Stimulated activated CD4-positive, alpha-beta T cell treated with anti-CD3 and anti-CD28 coated beads, Interleukin-2, amount 100 ng/mL, for 24 hours (primary cell): ENCODE measurements at regions not wholly inside any gene's neighbourhood (a gene's known extent, or its start where the extent isn't known, plus 50 kb on each side); places are given as distances from the start of the nearest gene placed in this dataset.
"Not testable (repeated sequence)": the region's sequence is repeated elsewhere in the genome, so short reads cannot be mapped to it uniquely, and the experiment has no call there.

Experiments
- DNase-seq, 2 donors: peaks; one replicate each; pipeline ENCODE4 v3.0.0-alpha.2; 2020

GRCh38 chr13:34731486-34731885 lies 210.6 kb upstream of the NBEA start:
- DNase-seq, result no peak

- DNase-seq, result no peak
Observed at GRCh38 chr13:34733721-34734120, 208.3 kb upstream of the NBEA start.

- DNase-seq, result no peak
Observed at GRCh38 chr13:34734932-34735331, 207.1 kb upstream of the NBEA start.

- no peak for DNase-seq
Observed at GRCh38 chr13:34738254-34738992, 203.6 kb upstream of the NBEA start.

GRCh38 chr13:34747056-34747455 lies 195.0 kb upstream of the NBEA start:
- not testable (repeated sequence) for DNase-seq

GRCh38 chr13:34747507-34747906 lies 194.6 kb upstream of the NBEA start:
- no peak for DNase-seq

- DNase-seq, result no peak
Observed at GRCh38 chr13:34748073-34748472, 194.0 kb upstream of the NBEA start.

GRCh38 chr13:34748596-34748995 lies 193.5 kb upstream of the NBEA start:
- DNase-seq, result no peak

- DNase-seq, result no peak
Observed at GRCh38 chr13:34749046-34749445, 193.0 kb upstream of the NBEA start.

- no peak for DNase-seq
Observed at GRCh38 chr13:34750078-34750931, 191.8 kb upstream of the NBEA start.

GRCh38 chr13:34751044-34751443 lies 191.0 kb upstream of the NBEA start:
- no peak for DNase-seq

- DNase-seq, result no peak
Observed at GRCh38 chr13:34751492-34751891, 190.6 kb upstream of the NBEA start.

- no peak for DNase-seq
Observed at GRCh38 chr13:34752283-34752960, 189.6 kb upstream of the NBEA start.

- no peak for DNase-seq
Observed at GRCh38 chr13:34756136-34756535, 185.9 kb upstream of the NBEA start.

GRCh38 chr13:34756572-34756971 lies 185.5 kb upstream of the NBEA start:
- DNase-seq, result no peak

GRCh38 chr13:34757441-34757840 lies 184.6 kb upstream of the NBEA start:
- DNase-seq, result no peak

GRCh38 chr13:34758628-34759027 lies 183.4 kb upstream of the NBEA start:
- DNase-seq, result no peak

- no peak for DNase-seq
Observed at GRCh38 chr13:34762312-34762711, 179.8 kb upstream of the NBEA start.

GRCh38 chr13:34764246-34764645 lies 177.8 kb upstream of the NBEA start:
- DNase-seq, result no peak

- DNase-seq, result no peak
Observed at GRCh38 chr13:34765446-34766180, 176.5 kb upstream of the NBEA start.

GRCh38 chr13:34767778-34768177 lies 174.3 kb upstream of the NBEA start:
- DNase-seq, result no peak

- DNase-seq, result no peak
Observed at GRCh38 chr13:34772206-34772605, 169.9 kb upstream of the NBEA start.

GRCh38 chr13:34772881-34773280 lies 169.2 kb upstream of the NBEA start:
- DNase-seq, result no peak
